ENCODE measurements at regions not wholly inside any gene's neighbourhood (a gene's known extent, or its start where the extent isn't known, plus 50 kb on each side); places are given as distances from the start of the nearest gene placed in this dataset.

GRCh38 chr22:49540913-49541692 is 286.6 kb downstream of the BRD1 start:
- DNase-seq: no peak

- no peak for DNase-seq
Observed at GRCh38 chr22:49540084-49540912, 287.4 kb downstream of the BRD1 start.

GRCh38 chr22:49538006-49538405 is 289.7 kb downstream of the BRD1 start:
- no peak for DNase-seq

- no peak for DNase-seq
Observed at GRCh38 chr22:49536571-49537131, 291.0 kb downstream of the BRD1 start.

- no peak for DNase-seq
Observed at GRCh38 chr22:49535527-49536125, 292.0 kb downstream of the BRD1 start.

DNA sequence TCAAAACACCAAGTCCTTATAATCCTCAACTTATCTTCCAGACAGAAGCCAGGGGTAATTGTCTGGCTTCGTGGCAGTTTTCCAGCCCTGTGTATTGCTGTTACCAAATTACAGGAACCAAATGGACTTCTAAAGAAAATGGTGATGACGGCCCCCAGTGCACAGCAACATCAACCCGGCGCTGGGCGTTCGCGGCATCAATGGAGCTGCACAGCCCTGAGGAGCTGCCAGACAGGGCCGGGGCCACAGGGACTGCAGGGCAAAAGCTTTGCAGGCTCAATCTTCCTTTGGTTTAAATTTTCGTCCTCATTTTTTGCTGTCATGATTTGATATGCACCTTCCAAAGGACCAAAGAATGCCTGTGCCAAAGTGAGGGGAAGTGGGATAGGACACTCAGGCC is 292.5 kb downstream of the BRD1 start:
- no peak for DNase-seq

GRCh38 chr22:49534386-49534785 is 293.3 kb downstream of the BRD1 start:
- no peak for DNase-seq

- DNase-seq: no peak
Observed at GRCh38 chr22:49533886-49534285, 293.8 kb downstream of the BRD1 start.

DNA sequence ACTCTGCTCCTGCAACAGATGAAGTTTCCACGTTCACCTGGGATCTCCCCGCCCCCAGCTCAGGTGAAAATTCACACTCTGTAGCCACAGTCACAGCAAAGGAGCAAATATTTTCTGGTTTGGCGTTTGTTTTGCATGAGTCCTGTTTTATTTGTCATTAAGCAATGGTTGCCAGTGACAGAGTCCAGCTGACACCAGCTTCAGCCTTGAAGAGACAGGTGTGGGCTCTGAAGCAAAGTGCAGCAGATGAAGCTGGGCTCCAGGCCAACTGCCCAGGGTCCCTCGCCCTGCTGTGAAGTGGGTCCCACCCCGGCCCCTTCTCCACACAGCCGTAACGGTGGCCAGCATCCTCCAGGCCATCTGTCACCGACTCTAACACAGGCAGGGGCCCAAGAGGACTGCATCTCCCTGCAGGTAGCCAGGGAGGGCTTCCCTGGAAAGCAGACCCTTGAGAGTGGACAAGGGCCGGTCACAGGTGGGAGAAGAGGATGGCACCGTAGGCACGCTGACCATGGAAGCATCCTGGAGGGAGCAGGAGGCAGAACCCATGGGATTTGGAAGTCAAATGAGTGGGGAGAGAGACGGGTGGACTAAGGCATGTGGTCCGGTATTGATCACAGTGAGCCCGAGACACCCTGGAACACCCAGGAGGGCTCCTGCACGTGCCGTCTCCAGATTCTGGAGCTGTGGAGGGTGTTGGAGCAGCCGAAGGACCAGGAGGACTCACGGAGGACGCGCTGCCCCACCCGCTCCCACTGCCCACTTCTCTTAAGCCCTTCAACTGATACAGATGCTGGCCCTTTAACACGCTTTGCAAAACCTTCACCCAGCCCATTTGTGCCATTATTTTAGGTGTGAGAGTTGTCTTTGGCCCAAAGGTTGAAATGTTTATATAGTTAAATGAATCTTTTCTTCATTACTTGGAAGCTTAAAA is 294.5 kb downstream of the BRD1 start:
- DNase-seq: no peak

DNA sequence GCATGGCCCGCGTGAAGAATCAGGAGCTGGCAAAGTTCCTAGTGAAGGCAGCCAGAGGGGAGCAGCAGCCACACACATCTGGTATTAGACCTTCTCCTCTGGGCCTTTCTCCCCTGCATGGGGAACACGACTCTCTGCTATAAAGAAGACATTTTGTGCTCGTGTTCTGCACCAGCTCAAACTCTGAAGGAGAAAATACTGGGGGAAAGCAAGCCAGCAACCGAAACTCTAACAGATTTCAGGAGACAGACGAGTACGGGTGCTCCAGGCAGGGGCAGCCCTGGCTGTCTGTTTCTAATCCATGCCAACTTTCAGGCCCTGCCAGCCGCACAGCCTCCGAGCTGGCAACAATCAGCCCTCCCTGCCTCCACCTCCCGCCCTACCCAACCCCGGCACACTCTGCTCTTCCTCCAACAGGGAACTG is 296.3 kb downstream of the BRD1 start:
- DNase-seq: no peak

DNA sequence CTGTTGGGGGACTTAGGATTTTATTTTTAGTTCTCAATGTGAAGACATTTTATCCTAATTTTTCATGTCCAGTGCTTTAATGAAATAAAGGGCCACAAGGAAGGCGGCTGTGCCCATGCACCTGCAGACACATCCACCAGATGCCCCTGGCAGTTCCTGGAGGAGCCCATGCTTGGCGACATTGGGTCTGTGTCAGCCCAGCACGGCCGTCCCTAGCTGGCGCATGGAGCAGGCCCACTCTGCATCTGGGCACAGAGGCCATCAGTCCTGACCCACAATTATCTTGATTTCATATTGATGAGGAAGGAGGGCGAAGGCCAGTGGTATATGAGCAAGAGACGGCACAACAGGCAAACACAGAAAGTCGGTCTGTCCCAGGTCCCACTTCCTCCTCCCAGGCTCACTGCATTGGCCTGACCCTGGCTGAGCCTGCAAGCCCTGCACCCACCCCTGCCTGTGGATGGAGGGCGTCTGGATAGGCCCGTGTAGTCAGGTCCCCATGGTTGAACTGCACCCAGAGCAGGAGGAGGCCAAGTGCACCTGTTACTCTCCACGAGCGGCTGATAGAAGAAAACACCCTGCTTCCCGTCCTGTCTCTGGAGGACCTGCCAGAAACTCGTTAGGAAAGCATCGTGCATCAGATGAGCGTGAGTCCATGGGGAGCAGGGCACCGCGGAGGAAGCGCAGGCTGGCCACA is 296.9 kb downstream of the BRD1 start:
- DNase-seq: no peak

GRCh38 chr22:49528420-49528720 is 299.3 kb downstream of the BRD1 start:
- no peak for DNase-seq

- DNase-seq: no peak
Observed at GRCh38 chr22:49527611-49528419, 299.9 kb downstream of the BRD1 start.

DNA sequence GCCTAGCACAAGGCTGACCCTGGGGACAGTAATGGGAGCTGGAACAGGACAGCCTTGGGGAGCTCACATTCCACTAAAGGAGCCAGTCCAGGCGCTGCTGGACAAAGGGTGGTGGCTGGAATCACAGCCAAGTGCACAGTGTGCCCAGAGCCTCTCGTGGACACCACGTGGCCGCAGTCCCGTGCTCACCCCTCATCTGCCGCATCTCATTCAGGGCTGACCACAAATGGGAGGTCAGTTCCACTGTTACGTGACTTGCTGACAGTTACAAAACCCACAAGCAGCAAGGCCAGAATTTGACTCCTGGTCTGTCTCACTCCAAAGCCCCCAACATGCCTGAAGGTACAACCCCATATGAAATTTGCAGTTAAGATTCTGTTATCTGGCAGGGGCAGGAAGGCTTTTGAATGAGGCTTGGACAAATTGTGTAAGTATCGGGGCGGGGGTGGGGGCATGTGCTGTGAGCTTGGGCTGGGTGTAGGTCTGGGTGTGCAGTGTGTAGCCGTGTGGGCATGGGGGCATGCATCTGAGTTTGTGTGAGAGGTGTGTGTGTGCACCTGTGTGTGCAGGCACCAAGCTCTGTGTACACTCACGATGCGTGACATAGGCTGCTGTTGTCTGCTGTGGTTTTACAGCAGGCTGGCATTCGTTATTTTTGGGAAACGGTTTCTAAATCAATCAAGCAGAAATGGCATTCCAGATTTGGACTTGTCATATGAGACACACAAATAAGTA is 301.7 kb downstream of the BRD1 start:
- DNase-seq: no peak

GRCh38 chr22:49525360-49525759 is 302.3 kb downstream of the BRD1 start:
- no peak for DNase-seq

GRCh38 chr22:49524362-49524761 is 303.3 kb downstream of the BRD1 start:
- DNase-seq: no peak

GRCh38 chr22:49523374-49524008 is 304.2 kb downstream of the BRD1 start:
- DNase-seq: no peak

DNA sequence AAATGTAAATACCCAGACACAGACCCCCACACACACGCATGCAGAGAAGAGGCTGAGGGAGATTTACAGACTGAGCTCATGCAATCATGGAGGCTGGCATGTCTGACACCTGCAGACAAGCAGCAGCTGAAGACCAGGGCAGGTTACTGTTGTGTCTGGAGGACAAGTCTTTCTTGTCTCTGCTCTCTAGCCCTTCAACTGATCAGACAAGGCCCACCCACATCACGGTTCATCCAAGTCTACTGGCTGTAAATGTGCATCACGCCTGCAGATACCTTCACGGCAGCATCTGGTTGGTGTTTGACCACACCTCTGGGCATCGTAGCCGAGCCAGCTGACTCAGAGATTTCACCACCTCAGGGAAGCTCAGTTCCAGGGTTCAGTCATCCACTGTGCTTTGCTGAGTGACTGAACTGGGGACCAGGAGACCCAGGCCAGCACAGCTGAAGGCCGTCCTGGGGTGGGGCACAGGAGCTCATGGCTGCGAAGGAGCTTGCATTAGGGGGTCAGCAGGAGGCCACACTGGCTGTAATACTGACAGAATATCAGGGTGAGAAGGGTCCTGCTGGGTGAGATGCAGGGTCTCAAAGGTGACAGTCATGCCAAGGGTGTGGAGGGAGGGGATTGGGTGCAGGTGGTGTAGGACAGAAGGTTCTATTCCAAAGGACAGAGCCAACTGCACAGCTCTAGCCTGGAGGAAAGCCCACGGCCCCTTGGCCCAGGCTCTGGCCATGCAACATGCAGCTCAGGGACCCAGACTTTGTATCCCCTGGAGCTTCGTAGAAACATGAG is 304.9 kb downstream of the BRD1 start:
- no peak for DNase-seq

GRCh38 chr22:49521787-49522224 is 305.9 kb downstream of the BRD1 start:
- no peak for DNase-seq

All from inflammatory macrophage treated with lipopolysaccharide for 4 hours (primary cell).